ENCODE measurements at regions not wholly inside any gene's neighbourhood (a gene's known extent, or its start where the extent isn't known, plus 50 kb on each side); places are given as distances from the start of the nearest gene placed in this dataset.

GRCh38 chr1:5312293-5312674, 657.9 kb downstream of the AJAP1 start:
- TF ChIP-seq CTCF (IDR thresholded peaks at IDR 0.05) (no peak), POLR2A (IDR thresholded peaks at IDR 0.05) (no peak)

All from breast epithelium (tissue), 3 donors.